Muscle of arm (tissue), 1 donor: ENCODE measurements at regions not wholly inside any gene's neighbourhood (a gene's known extent, or its start where the extent isn't known, plus 50 kb on each side); places are given as distances from the start of the nearest gene placed in this dataset.
"Not testable (repeated sequence)": the region's sequence is repeated elsewhere in the genome, so short reads cannot be mapped to it uniquely, and the experiment has no call there.

Experiments
- DNase-seq: peaks from one replicate; pipeline ENCODE4 v3.0.0-alpha.2; 2013

GRCh38 chr10:3659203-3659917 is 125.6 kb downstream of the KLF6 start:
- no peak for DNase-seq

GRCh38 chr10:3658766-3659165 is 126.2 kb downstream of the KLF6 start:
- DNase-seq, result no peak

- DNase-seq, result no peak
These were observed 128.8 kb downstream of the KLF6 start for GRCh38 chr10:3656214-3656613.

GRCh38 chr10:3655528-3655927 is 129.5 kb downstream of the KLF6 start:
- no peak for DNase-seq

GRCh38 chr10:3654980-3655379 is 130.0 kb downstream of the KLF6 start:
- no peak for DNase-seq

GRCh38 chr10:3654496-3654895 is 130.5 kb downstream of the KLF6 start:
- DNase-seq, result no peak

GRCh38 chr10:3653303-3653702 is 131.7 kb downstream of the KLF6 start:
- DNase-seq, result not testable (repeated sequence)

GRCh38 chr10:3652886-3653285 is 132.1 kb downstream of the KLF6 start:
- DNase-seq, result peak; percentile 41

GRCh38 chr10:3651969-3652653 is 132.9 kb downstream of the KLF6 start:
- DNase-seq, result no peak

- DNase-seq, result no peak
These were observed 136.4 kb downstream of the KLF6 start for GRCh38 chr10:3648576-3648975.

GRCh38 chr10:3648170-3648569 is 136.8 kb downstream of the KLF6 start:
- no peak for DNase-seq

GRCh38 chr10:3647074-3647473 is 137.9 kb downstream of the KLF6 start:
- no peak for DNase-seq

- no peak for DNase-seq
These were observed 139.6 kb downstream of the KLF6 start for GRCh38 chr10:3645406-3645805.

- no peak for DNase-seq
These were observed 144.2 kb downstream of the KLF6 start for GRCh38 chr10:3640816-3641215.

GRCh38 chr10:3639546-3639945 is 145.5 kb downstream of the KLF6 start:
- no peak for DNase-seq

GRCh38 chr10:3636356-3637181 is 148.4 kb downstream of the KLF6 start:
- no peak for DNase-seq

GRCh38 chr10:3635697-3636096 is 149.3 kb downstream of the KLF6 start:
- no peak for DNase-seq

- no peak for DNase-seq
These were observed 149.8 kb downstream of the KLF6 start for GRCh38 chr10:3635211-3635671.

- DNase-seq, result not testable (repeated sequence)
These were observed 150.4 kb downstream of the KLF6 start for GRCh38 chr10:3634646-3635045.

- DNase-seq, result no peak
These were observed 153.2 kb downstream of the KLF6 start for GRCh38 chr10:3631701-3632330.

- DNase-seq, result no peak
These were observed 153.7 kb downstream of the KLF6 start for GRCh38 chr10:3631291-3631690.
